SU-DHL-6 (cell line): ENCODE measurements at regions not wholly inside any gene's neighbourhood (a gene's known extent, or its start where the extent isn't known, plus 50 kb on each side); places are given as distances from the start of the nearest gene placed in this dataset.

ENCODE experiments used
- H2AFZ ChIP-seq: fragments of 200-600 bp; sonication (generic); 2 replicates; pipeline ENCODE4 v1.6.1; 2014; ENCODE audit warnings: low read depth, mild to moderate bottlenecking, moderate library complexity, mixed read lengths, antibody characterized with exemption, low read length; ENCODE audit not compliant: severe bottlenecking
- H3F3A ChIP-seq: fragments of 200-600 bp; shearing (Covaris generic); 2 replicates; pipeline ENCODE4 v1.6.0; 2016; ENCODE audit warnings: antibody characterized with exemption, mild to moderate bottlenecking; ENCODE audit not compliant: insufficient read depth
- H3K27ac ChIP-seq: fragments of 200-600 bp; sonication (generic); 2 replicates; pipeline ENCODE4 v1.5.1; 2016; ENCODE audit warnings: low read depth, mild to moderate bottlenecking, low read length, moderate library complexity, mixed read lengths
- H3K27me3 ChIP-seq: fragments of 200-600 bp; sonication (generic), shearing (Covaris generic); 2 replicates; pipeline ENCODE4 v1.6.0; 2014; ENCODE audit warnings: mild to moderate bottlenecking, low read length
- H3K36me3 ChIP-seq: fragments of 200-600 bp; sonication (generic); 2 replicates; pipeline ENCODE4 v1.6.1; 2014; ENCODE audit warnings: mild to moderate bottlenecking, low read length, mixed read lengths
- H3K4me2 ChIP-seq: fragments of 300-600, 200-600 bp; shearing (Covaris generic), sonication (generic); 2 replicates; pipeline ENCODE4 v1.6.0; 2014; ENCODE audit warnings: low read length, low read depth, mild to moderate bottlenecking; ENCODE audit not compliant: poor library complexity, severe bottlenecking
- H3K4me3 ChIP-seq: fragments of 200-600 bp; sonication (generic); 2 replicates; pipeline ENCODE4 v1.5.1; 2014; ENCODE audit warnings: antibody characterized with exemption, low read length, mild to moderate bottlenecking, mixed read lengths; ENCODE audit not compliant: insufficient read depth, poor library complexity, severe bottlenecking
- H3K79me2 ChIP-seq: fragments of 200-600 bp; sonication (generic); 2 replicates; pipeline ENCODE4 v1.6.1; 2014; ENCODE audit warnings: mild to moderate bottlenecking, low read length, moderate library complexity; ENCODE audit not compliant: insufficient read depth
- H3K9ac ChIP-seq: fragments of 200-600 bp; sonication (generic); 2 replicates; pipeline ENCODE4 v1.7.0; 2014; ENCODE audit warnings: mild to moderate bottlenecking, low read length
- H3K9me2 ChIP-seq: fragments of 200-600 bp; sonication (generic); replicated peaks from 2 replicates; pipeline ENCODE4 v1.6.1; 2014; ENCODE audit warnings: low read length; ENCODE audit not compliant: insufficient read depth
- H3K9me3 ChIP-seq: fragments of 200-600 bp; sonication (generic); 2 replicates; pipeline ENCODE4 v1.6.1; 2014; ENCODE audit warnings: low read length, mixed read lengths; ENCODE audit not compliant: insufficient read depth
- H4K20me1 ChIP-seq: fragments of 200-600 bp; sonication (generic); 2 replicates; pipeline ENCODE4 v1.6.1; 2014; ENCODE audit warnings: low read depth, mild to moderate bottlenecking, antibody characterized with exemption, low read length, moderate library complexity, mixed read lengths
- EZH2phosphoT487 ChIP-seq: fragments of 200-600 bp; sonication (generic), shearing (Covaris generic); conservative IDR thresholded peaks from 2 replicates; pipeline ENCODE4 v1.6.1; 2018; ENCODE audit warnings: mild to moderate bottlenecking, antibody characterized with exemption, low read length, moderate library complexity, mixed read lengths
- TF ChIP-seq, protein P1 (sequence below): fragments of 200-600 bp; sonication (generic); IDR thresholded peaks from one replicate; pipeline ENCODE4 v1.5.1; 2017; ENCODE audit warnings: antibody characterized with exemption, mild to moderate bottlenecking, low read length, moderate library complexity; ENCODE audit not compliant: insufficient read depth, poor library complexity, severe bottlenecking

DNA sequence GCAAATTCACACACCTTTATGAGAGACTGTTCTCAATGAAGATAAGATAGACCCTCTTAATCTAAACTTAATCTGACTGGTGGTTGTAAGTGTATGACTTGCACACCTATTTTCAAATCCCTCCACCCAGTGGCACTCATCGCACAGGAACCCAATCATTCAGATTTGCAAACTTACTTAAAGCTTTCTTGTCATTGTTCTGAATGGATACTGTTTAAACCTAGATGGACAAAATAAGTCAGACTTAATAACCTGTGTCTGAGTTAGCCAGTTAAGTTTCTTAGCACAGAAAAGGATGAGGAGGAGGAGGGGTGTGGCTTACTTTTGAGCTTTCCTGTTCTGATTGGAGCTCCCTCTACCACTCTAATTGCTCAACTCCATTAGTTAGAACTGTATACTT lies 252.4 kb upstream of the CCNH start:
- no peak overlapping the region for H3K27ac ChIP-seq
- H3K9me3 ChIP-seq, result no peaks in the 10 kb centered on the region
- H3K36me3 ChIP-seq, result no peaks in the 10 kb centered on the region
- H3K9me2 ChIP-seq, result no peaks in the 10 kb centered on the region
- no peaks in the 10 kb centered on the region for H4K20me1 ChIP-seq
- H3K9ac ChIP-seq, result no peak overlapping the region
- H3K4me3 ChIP-seq, result no peak overlapping the region
- TF ChIP-seq EZH2phosphoT487, result no peak
- TF ChIP-seq, protein P1, sequence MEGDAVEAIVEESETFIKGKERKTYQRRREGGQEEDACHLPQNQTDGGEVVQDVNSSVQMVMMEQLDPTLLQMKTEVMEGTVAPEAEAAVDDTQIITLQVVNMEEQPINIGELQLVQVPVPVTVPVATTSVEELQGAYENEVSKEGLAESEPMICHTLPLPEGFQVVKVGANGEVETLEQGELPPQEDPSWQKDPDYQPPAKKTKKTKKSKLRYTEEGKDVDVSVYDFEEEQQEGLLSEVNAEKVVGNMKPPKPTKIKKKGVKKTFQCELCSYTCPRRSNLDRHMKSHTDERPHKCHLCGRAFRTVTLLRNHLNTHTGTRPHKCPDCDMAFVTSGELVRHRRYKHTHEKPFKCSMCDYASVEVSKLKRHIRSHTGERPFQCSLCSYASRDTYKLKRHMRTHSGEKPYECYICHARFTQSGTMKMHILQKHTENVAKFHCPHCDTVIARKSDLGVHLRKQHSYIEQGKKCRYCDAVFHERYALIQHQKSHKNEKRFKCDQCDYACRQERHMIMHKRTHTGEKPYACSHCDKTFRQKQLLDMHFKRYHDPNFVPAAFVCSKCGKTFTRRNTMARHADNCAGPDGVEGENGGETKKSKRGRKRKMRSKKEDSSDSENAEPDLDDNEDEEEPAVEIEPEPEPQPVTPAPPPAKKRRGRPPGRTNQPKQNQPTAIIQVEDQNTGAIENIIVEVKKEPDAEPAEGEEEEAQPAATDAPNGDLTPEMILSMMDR, result no peak
- no peak overlapping the region for H2AFZ ChIP-seq
- H3K4me2 ChIP-seq, result no peak overlapping the region
- H3K79me2 ChIP-seq, result no peaks in the 10 kb centered on the region
- H3K27me3 ChIP-seq, result no peaks in the 10 kb centered on the region
- no peaks in the 10 kb centered on the region for H3F3A ChIP-seq

DNA sequence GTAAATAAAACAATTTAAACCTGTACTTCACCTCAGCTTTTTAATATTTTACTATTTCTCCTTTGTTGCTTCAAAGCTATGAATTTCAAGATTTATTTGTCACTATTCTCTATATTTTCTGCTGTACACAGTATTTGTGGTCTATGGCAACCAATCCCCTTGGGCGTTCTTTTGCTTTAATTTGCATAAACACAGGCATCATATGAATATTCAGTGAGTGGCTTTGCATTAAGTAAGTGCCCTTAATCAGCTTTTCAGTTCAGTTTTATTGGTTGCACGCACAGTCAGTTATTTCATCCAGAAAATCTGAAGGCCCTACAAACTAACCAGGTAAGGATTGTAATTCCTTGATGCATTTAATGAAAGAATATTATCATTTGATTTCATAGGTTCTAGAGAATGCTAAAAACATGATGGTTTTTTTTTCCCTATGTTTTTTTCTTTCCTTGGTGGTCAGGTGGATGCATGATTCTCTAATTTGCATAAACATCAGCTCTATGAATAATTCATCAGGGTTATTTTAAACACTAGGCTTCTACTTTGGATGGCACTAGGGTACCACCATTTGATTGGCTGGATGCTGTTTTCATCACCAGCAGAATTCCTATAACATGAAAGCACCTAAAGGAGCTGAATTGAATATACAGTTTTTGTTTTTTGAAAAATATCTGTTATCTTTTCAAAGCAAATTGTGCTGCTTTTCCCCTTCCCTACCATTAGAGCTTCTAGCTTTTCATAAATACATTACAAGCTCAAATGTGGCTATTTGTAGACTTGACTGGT lies 249.2 kb upstream of the CCNH start:
- no peak overlapping the region for H2AFZ ChIP-seq
- no peak overlapping the region for H3K4me3 ChIP-seq
- H4K20me1 ChIP-seq, result no peaks in the 10 kb centered on the region
- no peaks in the 10 kb centered on the region for H3K27me3 ChIP-seq
- no peak overlapping the region for H3K4me2 ChIP-seq
- H3F3A ChIP-seq, result no peaks in the 10 kb centered on the region
- H3K36me3 ChIP-seq, result no peaks in the 10 kb centered on the region
- no peaks in the 10 kb centered on the region for H3K9me2 ChIP-seq
- no peaks in the 10 kb centered on the region for H3K79me2 ChIP-seq
- H3K9me3 ChIP-seq, result no peaks in the 10 kb centered on the region
- H3K9ac ChIP-seq, result no peak overlapping the region
- no peak overlapping the region for H3K27ac ChIP-seq
- TF ChIP-seq, protein P1, result no peak
- no peak for TF ChIP-seq EZH2phosphoT487

DNA sequence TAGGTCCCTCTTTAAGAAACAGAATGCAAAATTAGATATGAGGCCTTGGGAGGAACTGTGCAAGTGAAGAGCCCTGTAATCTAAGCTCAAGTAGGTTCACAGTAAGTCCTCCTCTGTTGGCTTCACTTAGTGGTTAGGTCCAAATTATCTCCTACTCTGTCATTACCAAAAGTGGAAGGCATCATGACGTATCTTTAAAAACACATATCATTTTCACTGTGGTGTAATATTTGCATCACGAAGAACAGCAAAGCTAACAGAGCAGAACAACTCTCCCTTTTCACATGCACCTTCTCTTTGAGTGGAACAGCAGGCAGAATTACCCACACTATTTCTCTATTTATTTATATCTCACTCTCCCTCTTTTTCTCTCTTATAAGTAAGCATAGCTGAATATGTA lies 240.5 kb upstream of the CCNH start:
- H3K79me2 ChIP-seq, result no peaks in the 10 kb centered on the region
- H3K9me3 ChIP-seq, result no peaks in the 10 kb centered on the region
- H3K36me3 ChIP-seq, result no peaks in the 10 kb centered on the region
- TF ChIP-seq EZH2phosphoT487, result no peak
- TF ChIP-seq, protein P1, result no peak
- H3K27ac ChIP-seq, result no peak overlapping the region
- no peak overlapping the region for H3K4me3 ChIP-seq
- H3K9me2 ChIP-seq, result no peaks in the 10 kb centered on the region
- H3K9ac ChIP-seq, result no peak overlapping the region
- no peak overlapping the region for H3K4me2 ChIP-seq
- no peaks in the 10 kb centered on the region for H3F3A ChIP-seq
- H4K20me1 ChIP-seq, result no peaks in the 10 kb centered on the region
- no peak overlapping the region for H2AFZ ChIP-seq
- H3K27me3 ChIP-seq, result no peaks in the 10 kb centered on the region
